Activated naive CD8-positive, alpha-beta T cell treated with anti-CD3 and anti-CD28 coated beads for 36 hours (primary cell): ENCODE measurements at regions not wholly inside any gene's neighbourhood (a gene's known extent, or its start where the extent isn't known, plus 50 kb on each side); places are given as distances from the start of the nearest gene placed in this dataset.

Source experiments
- DNase-seq: peaks from one replicate; pipeline ENCODE4 v3.0.0; 2021
- H3K27ac Mint-ChIP-seq: one replicate; pipeline ENCODE4 v1.8.0; 2022; ENCODE audit warnings: mild to moderate bottlenecking, moderate library complexity, mixed read lengths
- H3K27me3 Mint-ChIP-seq: one replicate; pipeline ENCODE4 v1.8.0; 2022; ENCODE audit warnings: mild to moderate bottlenecking, mixed read lengths
- H3K36me3 Mint-ChIP-seq: one replicate; pipeline ENCODE4 v1.8.0; 2021; ENCODE audit warnings: mild to moderate bottlenecking, mixed read lengths
- H3K4me1 Mint-ChIP-seq: one replicate; pipeline ENCODE4 v1.8.0; 2021; ENCODE audit warnings: mixed read lengths
- H3K4me3 Mint-ChIP-seq: one replicate; pipeline ENCODE4 v1.8.0; 2022; ENCODE audit warnings: mild to moderate bottlenecking, moderate library complexity, mixed read lengths
- H3K9me3 Mint-ChIP-seq: one replicate; pipeline ENCODE4 v1.8.0; 2022; ENCODE audit warnings: mixed read lengths

- Mint-ChIP-seq H3K4me1 (no peaks in the 10 kb centered on the region), H3K27ac (no peak overlapping the region), H3K4me3 (no peak overlapping the region), H3K27me3 (peaks cover 12% of the 10 kb centered on the region), H3K36me3 (no peaks in the 10 kb centered on the region), H3K9me3 (no peaks in the 10 kb centered on the region)
- DNase-seq = no peak
These were observed 51.6 kb upstream of the CACNA1A start for GRCh38 chr19:13557756-13558398.

- Mint-ChIP-seq H3K27ac (no peak overlapping the region), H3K4me1 (no peaks in the 10 kb centered on the region), H3K9me3 (no peaks in the 10 kb centered on the region), H3K36me3 (no peaks in the 10 kb centered on the region), H3K27me3 (peaks cover 21% of the 10 kb centered on the region), H3K4me3 (no peak overlapping the region)
- DNase-seq = no peak
These were observed 50.3 kb upstream of the CACNA1A start for GRCh38 chr19:13556552-13556951.
